ENCODE measurements at regions not wholly inside any gene's neighbourhood (a gene's known extent, or its start where the extent isn't known, plus 50 kb on each side); places are given as distances from the start of the nearest gene placed in this dataset.
"Not testable (repeated sequence)": the region's sequence is repeated elsewhere in the genome, so short reads cannot be mapped to it uniquely, and the experiment has no call there.

- no peak for DNase-seq (ENCODE audit: low read depth in 2 of 2)
These were observed 206.1 kb downstream of the KCNJ2 start for GRCh38 chr17:70375406-70375805.

- DNase-seq (ENCODE audit: low read depth in 2 of 2), result no peak
These were observed 206.8 kb downstream of the KCNJ2 start for GRCh38 chr17:70375813-70376770.

GRCh38 chr17:70377654-70378053 is 208.3 kb downstream of the KCNJ2 start:
- DNase-seq (ENCODE audit: low read depth in 2 of 2), result no peak

- DNase-seq (ENCODE audit: low read depth in 2 of 2), result no peak
These were observed 208.7 kb downstream of the KCNJ2 start for GRCh38 chr17:70378076-70378475.

- no peak for DNase-seq (ENCODE audit: low read depth in 2 of 2)
These were observed 210.6 kb downstream of the KCNJ2 start for GRCh38 chr17:70379945-70380344.

- not testable (repeated sequence) for DNase-seq (ENCODE audit: low read depth in 2 of 2)
These were observed 212.6 kb downstream of the KCNJ2 start for GRCh38 chr17:70381916-70382315.

- no peak for DNase-seq (ENCODE audit: low read depth in 2 of 2)
These were observed 219.0 kb downstream of the KCNJ2 start for GRCh38 chr17:70388326-70388725.

- DNase-seq (ENCODE audit: low read depth in 2 of 2), result not testable (repeated sequence)
These were observed 220.0 kb downstream of the KCNJ2 start for GRCh38 chr17:70389232-70389757.

- DNase-seq (ENCODE audit: low read depth in 2 of 2), result no peak
These were observed 220.7 kb downstream of the KCNJ2 start for GRCh38 chr17:70390049-70390448.

GRCh38 chr17:70394473-70395232 is 225.3 kb downstream of the KCNJ2 start:
- DNase-seq (ENCODE audit: low read depth in 2 of 2), result no peak

- no peak for DNase-seq (ENCODE audit: low read depth in 2 of 2)
These were observed 236.3 kb downstream of the KCNJ2 start for GRCh38 chr17:70405492-70406220.

- no peak for DNase-seq (ENCODE audit: low read depth in 2 of 2)
These were observed 238.2 kb downstream of the KCNJ2 start for GRCh38 chr17:70407506-70407905.

GRCh38 chr17:70408768-70409167 is 239.4 kb downstream of the KCNJ2 start:
- no peak for DNase-seq (ENCODE audit: low read depth in 2 of 2)

- no peak for DNase-seq (ENCODE audit: low read depth in 2 of 2)
These were observed 245.0 kb downstream of the KCNJ2 start for GRCh38 chr17:70414300-70414699.

GRCh38 chr17:70420861-70421445 is 251.6 kb downstream of the KCNJ2 start:
- no peak for DNase-seq (ENCODE audit: low read depth in 2 of 2)

GRCh38 chr17:70422862-70423261 is 253.5 kb downstream of the KCNJ2 start:
- DNase-seq (ENCODE audit: low read depth in 2 of 2), result no peak

GRCh38 chr17:70423562-70423961 is 254.2 kb downstream of the KCNJ2 start:
- no peak for DNase-seq (ENCODE audit: low read depth in 2 of 2)

GRCh38 chr17:70426752-70427151 is 257.4 kb downstream of the KCNJ2 start:
- no peak for DNase-seq (ENCODE audit: low read depth in 2 of 2)

GRCh38 chr17:70434536-70435490 is 265.5 kb downstream of the KCNJ2 start:
- DNase-seq (ENCODE audit: low read depth in 2 of 2), result no peak

GRCh38 chr17:70437656-70438055 is 268.3 kb downstream of the KCNJ2 start:
- no peak for DNase-seq (ENCODE audit: low read depth in 2 of 2)

All from stimulated activated CD8-positive, alpha-beta memory T cell treated with anti-CD3 and anti-CD28 coated beads, Interleukin-2, amount 100 ng/mL, for 1 hour (primary cell).